ENCODE measurements at regions not wholly inside any gene's neighbourhood (a gene's known extent, or its start where the extent isn't known, plus 50 kb on each side); places are given as distances from the start of the nearest gene placed in this dataset.

DNA sequence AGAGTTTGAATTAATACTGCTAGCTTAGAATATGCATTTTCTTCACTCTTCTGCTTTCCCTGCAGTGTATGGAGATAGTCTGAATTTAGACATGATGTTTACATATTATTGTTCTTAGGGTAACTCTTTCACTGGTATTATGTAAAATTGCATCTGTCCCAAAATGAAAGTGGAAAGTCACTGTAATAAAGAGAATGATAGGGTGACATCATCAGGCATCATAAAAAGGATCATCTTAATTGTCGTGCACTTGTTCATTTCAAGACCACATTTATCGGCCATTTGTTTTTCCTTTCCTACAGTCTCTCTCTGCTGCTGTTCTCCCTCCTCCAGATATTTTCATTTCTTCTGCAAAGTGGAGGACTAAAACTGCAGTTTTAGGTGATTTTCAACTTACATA, 61.9 kb upstream of the ZNF281 start:
- Histone ChIP-seq H3K4me2 (ENCODE audit: low read depth, low read length, poor library complexity, severe bottlenecking) (no peak overlapping the region), H3K36me3 (ENCODE audit: low read length) (no peaks in the 10 kb centered on the region), H4K20me1 (ENCODE audit: low read depth, low read length) (no peaks in the 10 kb centered on the region), H2AFZ (ENCODE audit: low read depth, low read length, severe bottlenecking) (no peak overlapping the region), H3K27ac (ENCODE audit: low read depth, low read length) (no peak overlapping the region), H3K9me3 (ENCODE audit: insufficient read depth, low read length) (no peaks in the 10 kb centered on the region), H3K9me2 (replicated peaks; ENCODE audit: insufficient read depth, low read length) (no peaks in the 10 kb centered on the region), H3F3A (ENCODE audit: insufficient read depth) (no peaks in the 10 kb centered on the region), H3K27me3 (ENCODE audit: low read length) (no peaks in the 10 kb centered on the region), H3K9ac (ENCODE audit: low read length) (no peak overlapping the region), H3K4me3 (ENCODE audit: insufficient read depth, low read length, poor library complexity, severe bottlenecking) (no peak overlapping the region), H3K79me2 (ENCODE audit: insufficient read depth, low read length) (no peaks in the 10 kb centered on the region)
- TF ChIP-seq, protein P1, sequence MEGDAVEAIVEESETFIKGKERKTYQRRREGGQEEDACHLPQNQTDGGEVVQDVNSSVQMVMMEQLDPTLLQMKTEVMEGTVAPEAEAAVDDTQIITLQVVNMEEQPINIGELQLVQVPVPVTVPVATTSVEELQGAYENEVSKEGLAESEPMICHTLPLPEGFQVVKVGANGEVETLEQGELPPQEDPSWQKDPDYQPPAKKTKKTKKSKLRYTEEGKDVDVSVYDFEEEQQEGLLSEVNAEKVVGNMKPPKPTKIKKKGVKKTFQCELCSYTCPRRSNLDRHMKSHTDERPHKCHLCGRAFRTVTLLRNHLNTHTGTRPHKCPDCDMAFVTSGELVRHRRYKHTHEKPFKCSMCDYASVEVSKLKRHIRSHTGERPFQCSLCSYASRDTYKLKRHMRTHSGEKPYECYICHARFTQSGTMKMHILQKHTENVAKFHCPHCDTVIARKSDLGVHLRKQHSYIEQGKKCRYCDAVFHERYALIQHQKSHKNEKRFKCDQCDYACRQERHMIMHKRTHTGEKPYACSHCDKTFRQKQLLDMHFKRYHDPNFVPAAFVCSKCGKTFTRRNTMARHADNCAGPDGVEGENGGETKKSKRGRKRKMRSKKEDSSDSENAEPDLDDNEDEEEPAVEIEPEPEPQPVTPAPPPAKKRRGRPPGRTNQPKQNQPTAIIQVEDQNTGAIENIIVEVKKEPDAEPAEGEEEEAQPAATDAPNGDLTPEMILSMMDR (IDR thresholded peaks at IDR 0.05; ENCODE audit: insufficient read depth, low read length, poor library complexity, severe bottlenecking) = no peak
- TF ChIP-seq EZH2phosphoT487 (conservative IDR thresholded peaks at IDR 0.05; ENCODE audit: low read length) = no peak

- Histone ChIP-seq H3K9me2 (replicated peaks; ENCODE audit: insufficient read depth, low read length) (no peaks in the 10 kb centered on the region), H3K27me3 (ENCODE audit: low read length) (no peaks in the 10 kb centered on the region), H3K9me3 (ENCODE audit: insufficient read depth, low read length) (no peaks in the 10 kb centered on the region), H3K4me3 (ENCODE audit: insufficient read depth, low read length, poor library complexity, severe bottlenecking) (no peak overlapping the region), H3F3A (ENCODE audit: insufficient read depth) (no peaks in the 10 kb centered on the region), H3K9ac (ENCODE audit: low read length) (no peak overlapping the region), H4K20me1 (ENCODE audit: low read depth, low read length) (no peaks in the 10 kb centered on the region), H3K4me2 (ENCODE audit: low read depth, low read length, poor library complexity, severe bottlenecking) (no peak overlapping the region), H3K79me2 (ENCODE audit: insufficient read depth, low read length) (no peaks in the 10 kb centered on the region), H3K27ac (ENCODE audit: low read depth, low read length) (no peak overlapping the region), H2AFZ (ENCODE audit: low read depth, low read length, severe bottlenecking) (no peak overlapping the region), H3K36me3 (ENCODE audit: low read length) (no peaks in the 10 kb centered on the region)
- no peak for TF ChIP-seq EZH2phosphoT487 (conservative IDR thresholded peaks at IDR 0.05; ENCODE audit: low read length)
- TF ChIP-seq, protein P1 (IDR thresholded peaks at IDR 0.05; ENCODE audit: insufficient read depth, low read length, poor library complexity, severe bottlenecking) = no peak
These were observed 58.6 kb upstream of the ZNF281 start for GRCh38 chr1:200468264-200469001.

DNA sequence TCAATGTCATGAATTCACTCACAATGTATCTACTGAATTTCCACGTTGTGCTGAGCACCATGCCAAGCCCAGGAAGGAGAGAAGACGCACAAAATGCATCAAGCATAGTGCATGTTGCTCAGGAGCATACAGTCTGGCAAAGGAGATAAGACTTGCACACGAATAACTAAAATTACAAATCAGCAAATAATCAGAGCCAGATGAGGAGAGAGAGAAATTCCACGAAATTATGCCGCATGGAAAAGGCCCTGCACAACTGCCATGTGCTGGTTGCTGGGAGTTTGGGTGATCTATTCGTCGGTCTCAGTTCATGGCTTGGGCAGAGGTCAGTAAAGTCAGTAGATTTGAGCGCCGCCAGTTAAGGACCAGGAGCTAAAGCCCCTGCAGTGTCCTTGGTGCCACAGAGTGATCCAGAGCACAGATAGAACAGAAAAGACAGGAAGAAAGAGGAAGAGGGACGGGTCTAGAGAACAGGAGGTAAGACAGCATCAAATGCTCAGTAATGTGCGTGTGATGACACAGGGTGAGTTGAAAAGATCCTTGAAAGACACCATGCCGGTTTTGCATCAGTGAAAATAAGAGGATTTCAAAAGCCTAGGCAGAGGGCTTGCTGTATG, 55.1 kb upstream of the ZNF281 start:
- no peak overlapping the region for H3K27ac ChIP-seq (ENCODE audit: low read depth, low read length)
- no peak overlapping the region for H3K4me3 ChIP-seq (ENCODE audit: insufficient read depth, low read length, poor library complexity, severe bottlenecking)
- no peaks in the 10 kb centered on the region for H4K20me1 ChIP-seq (ENCODE audit: low read depth, low read length)
- no peaks in the 10 kb centered on the region for H3K9me2 ChIP-seq (replicated peaks; ENCODE audit: insufficient read depth, low read length)
- no peaks in the 10 kb centered on the region for H3K9me3 ChIP-seq (ENCODE audit: insufficient read depth, low read length)
- H3K4me2 ChIP-seq (ENCODE audit: low read depth, low read length, poor library complexity, severe bottlenecking) = no peak overlapping the region
- H2AFZ ChIP-seq (ENCODE audit: low read depth, low read length, severe bottlenecking) = no peak overlapping the region
- H3K27me3 ChIP-seq (ENCODE audit: low read length) = no peaks in the 10 kb centered on the region
- H3K9ac ChIP-seq (ENCODE audit: low read length) = no peak overlapping the region
- no peaks in the 10 kb centered on the region for H3F3A ChIP-seq (ENCODE audit: insufficient read depth)
- H3K79me2 ChIP-seq (ENCODE audit: insufficient read depth, low read length) = no peaks in the 10 kb centered on the region
- TF ChIP-seq, protein P1 (IDR thresholded peaks at IDR 0.05; ENCODE audit: insufficient read depth, low read length, poor library complexity, severe bottlenecking) = no peak
- TF ChIP-seq EZH2phosphoT487 (conservative IDR thresholded peaks at IDR 0.05; ENCODE audit: low read length) = no peak
- no peaks in the 10 kb centered on the region for H3K36me3 ChIP-seq (ENCODE audit: low read length)
